ENCODE measurements at regions not wholly inside any gene's neighbourhood (a gene's known extent, or its start where the extent isn't known, plus 50 kb on each side); places are given as distances from the start of the nearest gene placed in this dataset.

DNA sequence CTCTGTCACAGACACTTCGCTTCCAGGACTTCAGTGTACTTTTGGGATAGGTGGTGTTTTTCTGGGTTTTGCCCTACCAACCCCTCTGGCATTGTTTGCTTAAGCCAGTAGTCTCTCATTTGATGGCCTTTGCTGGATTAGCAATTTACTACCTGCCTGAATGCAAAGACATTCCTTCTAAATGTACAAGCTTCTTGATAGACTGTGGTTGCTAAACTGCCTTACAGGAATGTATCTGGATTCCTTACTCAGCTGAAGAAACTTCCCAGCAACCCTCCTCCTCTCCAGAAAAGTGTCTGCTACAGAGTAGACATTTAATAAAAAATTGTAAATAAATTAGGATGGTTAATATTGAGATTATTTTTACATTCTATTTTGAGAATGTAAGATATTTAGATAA, 1916.7 kb downstream of the EFNA5 start:
- no peak overlapping the region for H3K4me3 ChIP-seq (ENCODE audit: low read length)
- TF ChIP-seq, protein P1, sequence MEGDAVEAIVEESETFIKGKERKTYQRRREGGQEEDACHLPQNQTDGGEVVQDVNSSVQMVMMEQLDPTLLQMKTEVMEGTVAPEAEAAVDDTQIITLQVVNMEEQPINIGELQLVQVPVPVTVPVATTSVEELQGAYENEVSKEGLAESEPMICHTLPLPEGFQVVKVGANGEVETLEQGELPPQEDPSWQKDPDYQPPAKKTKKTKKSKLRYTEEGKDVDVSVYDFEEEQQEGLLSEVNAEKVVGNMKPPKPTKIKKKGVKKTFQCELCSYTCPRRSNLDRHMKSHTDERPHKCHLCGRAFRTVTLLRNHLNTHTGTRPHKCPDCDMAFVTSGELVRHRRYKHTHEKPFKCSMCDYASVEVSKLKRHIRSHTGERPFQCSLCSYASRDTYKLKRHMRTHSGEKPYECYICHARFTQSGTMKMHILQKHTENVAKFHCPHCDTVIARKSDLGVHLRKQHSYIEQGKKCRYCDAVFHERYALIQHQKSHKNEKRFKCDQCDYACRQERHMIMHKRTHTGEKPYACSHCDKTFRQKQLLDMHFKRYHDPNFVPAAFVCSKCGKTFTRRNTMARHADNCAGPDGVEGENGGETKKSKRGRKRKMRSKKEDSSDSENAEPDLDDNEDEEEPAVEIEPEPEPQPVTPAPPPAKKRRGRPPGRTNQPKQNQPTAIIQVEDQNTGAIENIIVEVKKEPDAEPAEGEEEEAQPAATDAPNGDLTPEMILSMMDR (conservative IDR thresholded peaks at IDR 0.05; ENCODE audit: low read depth, low read length), result no peak
- DNase-seq (ENCODE audit: low read depth), result peak; percentile 9

DNA sequence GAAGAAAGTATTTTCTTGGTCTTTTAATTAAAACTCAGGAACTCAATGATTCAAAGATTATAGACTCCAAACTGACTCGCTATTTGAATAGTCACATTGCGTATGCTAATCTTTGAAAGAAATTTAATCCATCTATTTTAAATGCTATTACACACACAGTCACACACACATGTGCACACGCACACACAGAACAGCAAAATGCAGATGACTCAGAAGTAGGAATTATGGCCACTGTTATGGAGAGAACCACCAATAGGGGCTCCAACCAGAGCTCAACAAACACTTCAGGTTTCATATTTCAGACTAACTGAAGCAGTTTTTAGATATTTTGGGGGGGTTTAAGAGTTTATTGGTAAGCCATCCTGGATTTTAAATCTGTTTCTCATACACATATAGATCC, 1917.9 kb downstream of the EFNA5 start:
- TF ChIP-seq, protein P1 (conservative IDR thresholded peaks at IDR 0.05; ENCODE audit: low read depth, low read length), result peak; percentile 1
- no peak overlapping the region for H3K4me3 ChIP-seq (ENCODE audit: low read length)
- DNase-seq (ENCODE audit: low read depth), result peak; percentile 11

DNA sequence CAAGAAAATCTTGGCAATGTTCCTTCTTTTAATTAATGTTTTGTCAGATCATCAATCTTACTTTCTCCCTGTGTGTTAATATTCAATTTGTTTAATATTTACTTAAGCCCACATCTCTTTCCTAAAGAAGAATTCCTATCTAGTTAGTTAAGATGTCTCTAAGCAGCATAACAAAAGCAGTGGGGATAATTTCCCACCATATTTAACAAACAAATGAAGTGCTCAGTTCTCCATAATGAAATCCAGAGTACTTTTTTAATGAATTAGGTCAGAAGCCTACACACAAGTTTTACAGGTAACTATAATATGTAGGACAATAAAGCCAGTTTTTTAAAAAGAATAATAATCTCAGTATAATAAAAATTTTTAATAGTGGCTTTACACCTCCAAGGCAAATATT, 1918.8 kb downstream of the EFNA5 start:
- DNase-seq (ENCODE audit: low read depth), result no peak

DNA sequence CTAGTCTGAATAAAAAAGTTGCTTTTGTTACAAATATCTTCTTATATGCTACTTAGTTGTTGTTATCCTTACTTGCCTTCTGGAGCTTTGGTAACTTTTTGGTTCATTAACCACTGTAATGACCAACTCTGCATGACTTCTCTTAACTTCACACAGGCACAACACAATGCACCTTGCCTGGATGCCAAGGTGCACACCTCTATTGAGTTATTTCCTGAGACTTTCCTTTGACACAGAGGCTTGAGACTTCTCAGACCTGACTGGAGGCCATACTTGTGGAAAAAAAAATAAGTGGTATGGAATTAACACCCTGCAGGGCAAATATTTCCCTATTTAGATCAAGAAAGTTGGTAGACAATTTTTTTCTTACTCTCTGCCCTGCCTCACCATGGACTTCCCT, 1925.6 kb downstream of the EFNA5 start:
- TF ChIP-seq, protein P1 (conservative IDR thresholded peaks at IDR 0.05; ENCODE audit: low read depth, low read length), result no peak
- no peak for DNase-seq (ENCODE audit: low read depth)
- H3K4me3 ChIP-seq (ENCODE audit: low read length), result no peak overlapping the region

More for the DNA sequence above, 1918.8 kb downstream of the EFNA5 start:
- TF ChIP-seq, protein P1 (conservative IDR thresholded peaks at IDR 0.05; ENCODE audit: low read depth, low read length), result no peak
- no peak overlapping the region for H3K4me3 ChIP-seq (ENCODE audit: low read length)

DNA sequence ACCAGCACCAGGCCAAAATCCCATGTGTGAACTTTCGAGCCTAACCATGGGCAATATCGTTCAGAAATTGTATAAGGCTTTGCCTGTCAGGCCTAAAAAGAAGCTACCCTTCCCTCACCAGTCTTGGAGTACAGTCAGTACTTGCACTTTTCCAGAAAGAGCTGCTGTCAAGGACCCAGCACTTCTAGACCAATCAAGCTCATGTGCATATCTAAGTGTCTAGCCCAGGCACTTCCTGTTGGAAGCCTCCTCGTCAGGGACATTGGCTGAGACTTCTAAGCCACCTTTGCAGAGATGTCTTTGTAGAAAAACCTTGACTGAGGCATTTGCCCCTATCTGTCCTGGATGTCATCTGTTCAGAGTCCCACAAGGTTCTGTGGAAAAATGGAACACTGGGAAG, 1930.5 kb downstream of the EFNA5 start:
- no peak overlapping the region for H3K4me3 ChIP-seq (ENCODE audit: low read length)
- DNase-seq (ENCODE audit: low read depth), result no peak

DNA sequence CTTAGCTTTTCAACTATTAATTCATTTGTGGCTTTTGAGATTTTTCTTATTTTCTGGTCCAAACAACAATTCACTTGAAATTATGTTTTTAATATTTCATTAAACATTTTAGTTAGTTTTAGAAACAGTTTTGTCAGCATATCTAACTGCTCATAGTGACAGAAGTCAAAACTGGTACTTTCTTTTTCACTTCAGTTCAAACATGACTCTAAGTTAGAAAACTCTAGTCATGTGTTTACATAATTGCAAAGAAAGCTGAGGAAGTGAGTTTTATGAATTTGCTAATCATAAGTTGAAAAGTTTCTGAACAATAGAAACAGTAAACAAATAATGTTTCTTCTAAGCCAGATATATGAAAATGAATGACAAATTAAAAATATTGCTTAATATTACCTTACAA, 1931.0 kb downstream of the EFNA5 start:
- TF ChIP-seq, protein P1 (conservative IDR thresholded peaks at IDR 0.05; ENCODE audit: low read depth, low read length), result no peak
- DNase-seq (ENCODE audit: low read depth), result no peak
- H3K4me3 ChIP-seq (ENCODE audit: low read length), result no peak overlapping the region

More for the DNA sequence above, 1930.5 kb downstream of the EFNA5 start:
- TF ChIP-seq, protein P1 (conservative IDR thresholded peaks at IDR 0.05; ENCODE audit: low read depth, low read length), result no peak

DNA sequence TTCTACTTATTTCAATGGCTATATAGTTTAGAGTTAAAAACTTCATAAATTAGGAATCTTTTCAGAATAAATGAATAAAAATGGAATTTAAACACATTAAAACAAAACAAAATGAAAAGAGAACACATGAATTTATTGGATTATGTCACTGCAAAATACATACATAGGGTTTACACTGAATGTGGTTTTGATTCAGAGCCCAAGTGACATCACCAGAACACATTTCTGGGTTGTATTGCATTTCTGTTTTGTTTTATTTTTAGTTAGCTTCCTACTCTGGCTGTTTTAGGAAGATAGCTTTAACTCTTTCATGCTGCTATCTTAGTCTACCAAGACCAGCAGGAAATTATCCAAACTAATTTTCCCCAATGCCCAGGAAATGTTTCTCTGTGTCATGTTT, 1935.0 kb downstream of the EFNA5 start:
- TF ChIP-seq, protein P1 (conservative IDR thresholded peaks at IDR 0.05; ENCODE audit: low read depth, low read length), result no peak
- no peak for DNase-seq (ENCODE audit: low read depth)
- H3K4me3 ChIP-seq (ENCODE audit: low read length), result no peak overlapping the region
